ENCODE measurements at regions not wholly inside any gene's neighbourhood (a gene's known extent, or its start where the extent isn't known, plus 50 kb on each side); places are given as distances from the start of the nearest gene placed in this dataset.

DNA sequence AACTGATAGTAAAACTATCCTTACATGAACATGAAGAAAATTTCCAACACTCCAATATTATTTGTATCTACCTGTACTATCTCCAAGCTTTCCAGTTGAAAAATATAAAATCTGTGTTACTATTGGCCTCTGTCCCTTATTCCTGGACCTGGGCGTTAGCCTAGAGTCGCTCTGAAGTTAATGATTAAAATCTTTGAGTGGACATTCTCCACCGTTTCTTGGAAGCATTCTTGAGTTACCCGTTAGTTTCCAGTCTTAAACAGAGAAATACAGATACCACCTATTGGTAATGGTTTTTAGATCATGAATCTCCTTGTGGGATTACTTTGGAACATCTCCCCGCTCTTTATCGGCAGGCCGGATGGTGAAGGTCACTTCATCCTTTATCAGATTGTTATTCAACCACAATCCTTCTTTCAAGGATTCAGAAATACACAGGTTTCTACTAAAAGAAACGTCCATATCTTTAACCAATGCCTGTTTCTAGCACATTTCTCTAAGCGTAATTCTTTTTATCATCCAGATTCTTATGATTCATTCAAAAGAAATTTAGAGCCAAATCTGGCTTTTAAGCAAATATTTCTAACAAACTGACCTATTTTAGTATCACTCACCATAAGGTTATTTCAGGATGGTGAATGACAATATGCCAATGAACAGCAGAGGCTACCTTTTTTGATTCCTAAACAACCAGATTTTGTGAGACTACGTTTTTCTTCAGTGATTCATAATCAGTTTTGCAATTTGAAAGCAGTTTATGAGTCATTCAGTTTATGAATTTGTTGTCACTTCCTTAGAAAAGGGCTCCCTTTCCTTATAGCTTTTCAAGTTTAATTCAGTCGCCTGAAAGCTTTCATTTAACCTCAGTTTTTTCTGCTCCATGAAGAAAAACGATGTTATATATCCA, 70.2 kb upstream of the ERRFI1 start:
- ChIA-PET POLR2A (interaction anchor here (0.6 to 1.0 kb wide), 4 partner anchors 35 to 354 kb away, joined by 3 to 4 read pairs (median 3); no protein-coding TSS in a partner anchor), CTCF (no interaction called here)
- no peak overlapping the region for H3K4me3 ChIP-seq (ENCODE audit: low read depth, low read length)
- no peak for DNase-seq (ENCODE audit: low read depth, low spot score)
- TF ChIP-seq, protein P1, sequence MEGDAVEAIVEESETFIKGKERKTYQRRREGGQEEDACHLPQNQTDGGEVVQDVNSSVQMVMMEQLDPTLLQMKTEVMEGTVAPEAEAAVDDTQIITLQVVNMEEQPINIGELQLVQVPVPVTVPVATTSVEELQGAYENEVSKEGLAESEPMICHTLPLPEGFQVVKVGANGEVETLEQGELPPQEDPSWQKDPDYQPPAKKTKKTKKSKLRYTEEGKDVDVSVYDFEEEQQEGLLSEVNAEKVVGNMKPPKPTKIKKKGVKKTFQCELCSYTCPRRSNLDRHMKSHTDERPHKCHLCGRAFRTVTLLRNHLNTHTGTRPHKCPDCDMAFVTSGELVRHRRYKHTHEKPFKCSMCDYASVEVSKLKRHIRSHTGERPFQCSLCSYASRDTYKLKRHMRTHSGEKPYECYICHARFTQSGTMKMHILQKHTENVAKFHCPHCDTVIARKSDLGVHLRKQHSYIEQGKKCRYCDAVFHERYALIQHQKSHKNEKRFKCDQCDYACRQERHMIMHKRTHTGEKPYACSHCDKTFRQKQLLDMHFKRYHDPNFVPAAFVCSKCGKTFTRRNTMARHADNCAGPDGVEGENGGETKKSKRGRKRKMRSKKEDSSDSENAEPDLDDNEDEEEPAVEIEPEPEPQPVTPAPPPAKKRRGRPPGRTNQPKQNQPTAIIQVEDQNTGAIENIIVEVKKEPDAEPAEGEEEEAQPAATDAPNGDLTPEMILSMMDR (IDR thresholded peaks at IDR 0.05; ENCODE audit: insufficient read depth, low read length, missing control alignments) = no peak

DNA sequence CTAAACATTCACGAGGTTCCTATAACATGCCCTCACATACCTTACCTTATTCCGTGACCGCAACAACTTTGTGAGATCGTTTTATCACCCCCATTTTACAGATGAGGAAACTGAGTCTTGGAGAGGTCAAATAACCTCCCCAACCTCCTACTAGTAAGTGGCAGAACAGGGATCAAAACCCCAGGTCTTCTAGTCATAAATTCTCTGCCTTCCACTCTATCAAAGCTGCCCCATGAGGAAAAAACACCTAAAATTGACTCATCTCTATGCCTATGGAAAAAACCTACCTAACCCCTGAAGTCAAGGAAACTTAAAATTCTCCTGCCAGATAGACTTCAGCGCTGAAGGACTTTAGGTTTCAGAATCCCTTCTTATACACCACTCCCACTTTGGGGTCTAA, 69.5 kb upstream of the ERRFI1 start:
- CTCF ChIA-PET = no interaction called here
- H3K4me3 ChIP-seq (ENCODE audit: low read depth, low read length) = no peak overlapping the region
- POLR2A ChIA-PET = interaction anchor here (0.6 kb wide), 1 partner anchor 34 kb away, joined by 3 read pairs; no protein-coding TSS in a partner anchor
- TF ChIP-seq, protein P1 (IDR thresholded peaks at IDR 0.05; ENCODE audit: insufficient read depth, low read length, missing control alignments) = no peak
- DNase-seq (ENCODE audit: low read depth, low spot score) = no peak

DNA sequence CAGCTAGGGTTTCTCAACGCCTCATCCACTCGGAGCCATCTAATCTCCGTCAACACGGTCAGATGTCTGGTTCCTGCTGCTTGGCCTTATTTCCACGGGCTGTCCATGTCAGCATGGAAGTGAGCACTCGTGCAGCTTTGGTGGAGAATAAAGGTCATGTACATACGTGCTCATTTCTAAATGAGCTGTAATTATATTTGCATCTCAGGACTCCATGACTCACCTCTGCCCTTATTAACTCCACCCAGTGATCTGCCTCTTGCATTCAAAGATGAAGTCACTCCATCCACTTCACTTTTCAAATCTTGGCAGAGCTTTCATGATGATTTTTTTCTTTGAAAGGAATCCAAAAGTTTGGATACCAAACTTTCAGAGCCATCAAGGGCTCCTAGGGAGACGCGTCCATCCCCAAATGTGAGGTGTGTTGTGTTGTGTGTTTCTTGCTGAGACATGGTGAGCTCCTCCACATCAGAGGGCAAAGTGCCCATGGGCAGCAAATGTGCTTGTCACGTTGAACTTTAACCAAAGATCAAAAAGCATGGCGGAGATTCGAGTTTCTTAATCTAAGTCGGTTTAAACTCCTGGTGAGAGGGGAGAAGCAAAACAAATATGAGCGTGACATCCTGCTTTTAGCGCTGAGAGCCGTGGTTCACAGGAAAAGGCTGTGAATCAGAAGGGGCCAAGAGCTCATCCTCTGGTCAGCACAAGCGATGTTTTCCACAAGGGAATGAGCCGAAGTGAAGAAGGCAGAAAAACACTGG, 68.6 kb upstream of the ERRFI1 start:
- TF ChIP-seq, protein P1 (IDR thresholded peaks at IDR 0.05; ENCODE audit: insufficient read depth, low read length, missing control alignments) = no peak
- POLR2A ChIA-PET = interaction anchor here (0.7 to 1.2 kb wide), 4 partner anchors 12 to 75 kb away, joined by 3 to 4 read pairs (median 4); partner anchors contain the start of gene ERRFI1
- H3K4me3 ChIP-seq (ENCODE audit: low read depth, low read length) = no peak overlapping the region
- no peak for DNase-seq (ENCODE audit: low read depth, low spot score)
- CTCF ChIA-PET = interaction anchor here (0.6 to 1.2 kb wide), 4 partner anchors 9 to 196 kb away, joined by 3 to 4 read pairs (median 3); no protein-coding TSS in a partner anchor

DNA sequence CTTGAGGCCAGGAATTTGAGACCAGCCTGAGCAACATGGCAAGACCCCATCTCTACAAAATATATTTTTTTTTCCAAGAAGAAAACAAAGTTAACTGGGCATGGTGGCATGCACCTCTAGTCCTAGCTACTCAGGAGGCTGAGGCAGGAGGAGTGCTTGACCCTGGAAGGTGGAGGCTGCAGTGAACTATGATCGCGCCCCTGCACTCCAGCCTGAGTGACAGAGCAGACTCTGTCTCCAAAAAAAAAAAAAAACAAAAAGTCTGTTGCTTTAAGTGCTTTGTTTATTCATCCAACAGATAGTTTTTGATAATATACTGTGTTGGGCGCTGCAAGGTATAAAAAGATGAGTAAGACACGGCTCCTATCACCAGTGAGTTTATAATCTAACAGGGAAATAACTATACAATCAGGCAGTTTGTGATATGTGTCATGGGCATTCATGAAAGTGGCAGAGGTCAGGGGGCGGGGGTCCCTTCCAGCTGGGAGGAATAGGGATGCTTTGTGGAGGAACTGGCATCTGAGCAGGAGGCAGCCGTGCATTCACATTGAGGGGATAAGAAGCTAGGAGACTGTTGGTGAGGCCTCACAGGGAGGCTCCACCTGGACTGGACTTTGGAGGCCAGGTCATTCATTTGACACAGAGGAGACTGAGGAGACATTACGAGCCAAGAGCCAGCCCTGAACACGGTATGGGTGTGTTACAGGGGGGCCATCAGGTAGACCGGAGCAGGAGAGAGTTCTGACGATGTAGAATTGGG, 67.3 kb upstream of the ERRFI1 start:
- ChIA-PET POLR2A (no interaction called here), CTCF (no interaction called here)
- H3K4me3 ChIP-seq (ENCODE audit: low read depth, low read length) = no peak overlapping the region
- DNase-seq (ENCODE audit: low read depth, low spot score) = no peak
- TF ChIP-seq, protein P1 (IDR thresholded peaks at IDR 0.05; ENCODE audit: insufficient read depth, low read length, missing control alignments) = no peak

DNA sequence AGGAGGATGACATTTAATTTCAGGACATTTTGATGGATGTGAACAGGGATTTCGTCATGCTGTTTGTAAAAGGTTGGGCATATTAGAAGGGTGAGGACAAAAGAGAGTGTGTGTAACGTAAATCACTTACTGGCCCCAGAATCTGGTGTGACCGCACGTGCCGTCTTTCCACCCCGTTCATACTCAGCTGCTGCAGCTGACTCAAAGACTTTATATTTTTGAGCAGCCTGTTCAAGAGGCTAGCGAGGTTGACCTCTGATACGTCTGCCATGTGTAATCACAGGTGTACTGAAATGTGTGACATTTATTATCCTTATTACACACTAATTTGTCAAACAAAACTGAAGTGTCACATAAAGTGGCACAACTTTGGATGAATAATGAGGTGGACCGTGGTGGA, 66.5 kb upstream of the ERRFI1 start:
- no peak overlapping the region for H3K4me3 ChIP-seq (ENCODE audit: low read depth, low read length)
- POLR2A ChIA-PET = interaction anchor here (1.3 kb wide), 1 partner anchor 10 kb away, joined by 7 read pairs; no protein-coding TSS in a partner anchor
- TF ChIP-seq, protein P1 (IDR thresholded peaks at IDR 0.05; ENCODE audit: insufficient read depth, low read length, missing control alignments) = no peak
- CTCF ChIA-PET = interaction anchor here (1.1 kb wide), 1 partner anchor 15 kb away, joined by 5 read pairs; no protein-coding TSS in a partner anchor
- no peak for DNase-seq (ENCODE audit: low read depth, low spot score)
